LHCN-M2 (cell line): ENCODE measurements at regions not wholly inside any gene's neighbourhood (a gene's known extent, or its start where the extent isn't known, plus 50 kb on each side); places are given as distances from the start of the nearest gene placed in this dataset.
"Not testable (repeated sequence)": the region's sequence is repeated elsewhere in the genome, so short reads cannot be mapped to it uniquely, and the experiment has no call there.

Experiments used
- DNase-seq: peaks from one replicate; pipeline ENCODE4 v3.0.0-alpha.2; 2012; ENCODE audit warnings: low read depth

GRCh38 chr6:72533606-72534005 lies 88.3 kb upstream of the KCNQ5 start:
- DNase-seq = no peak

- DNase-seq = no peak
Measured at GRCh38 chr6:72534236-72534635, 87.6 kb upstream of the KCNQ5 start.

- no peak for DNase-seq
Measured at GRCh38 chr6:72535124-72535523, 86.7 kb upstream of the KCNQ5 start.

- DNase-seq = no peak
Measured at GRCh38 chr6:72547020-72547419, 74.8 kb upstream of the KCNQ5 start.

- DNase-seq = no peak
Measured at GRCh38 chr6:72551470-72551869, 70.4 kb upstream of the KCNQ5 start.

GRCh38 chr6:72552938-72553337 lies 68.9 kb upstream of the KCNQ5 start:
- DNase-seq = peak; percentile 87

- peak; percentile 96 for DNase-seq
Measured at GRCh38 chr6:72553531-72554511, 68.0 kb upstream of the KCNQ5 start.

- DNase-seq = peak; percentile 70
Measured at GRCh38 chr6:72554761-72555221, 67.1 kb upstream of the KCNQ5 start.

- DNase-seq = no peak
Measured at GRCh38 chr6:72559067-72559466, 62.8 kb upstream of the KCNQ5 start.

- no peak for DNase-seq
Measured at GRCh38 chr6:72559555-72559954, 62.3 kb upstream of the KCNQ5 start.

- no peak for DNase-seq
Measured at GRCh38 chr6:72560721-72561593, 60.9 kb upstream of the KCNQ5 start.

GRCh38 chr6:72561629-72562028 lies 60.2 kb upstream of the KCNQ5 start:
- DNase-seq = no peak

GRCh38 chr6:72564231-72564630 lies 57.6 kb upstream of the KCNQ5 start:
- DNase-seq = no peak

- not testable (repeated sequence) for DNase-seq
Measured at GRCh38 chr6:72571993-72572392, 49.9 kb upstream of the KCNQ5 start.
